ENCODE measurements at regions not wholly inside any gene's neighbourhood (a gene's known extent, or its start where the extent isn't known, plus 50 kb on each side); places are given as distances from the start of the nearest gene placed in this dataset.
A peak's percentile ranks its signal among the peaks of the same experiment; 100 is the strongest.

DNA sequence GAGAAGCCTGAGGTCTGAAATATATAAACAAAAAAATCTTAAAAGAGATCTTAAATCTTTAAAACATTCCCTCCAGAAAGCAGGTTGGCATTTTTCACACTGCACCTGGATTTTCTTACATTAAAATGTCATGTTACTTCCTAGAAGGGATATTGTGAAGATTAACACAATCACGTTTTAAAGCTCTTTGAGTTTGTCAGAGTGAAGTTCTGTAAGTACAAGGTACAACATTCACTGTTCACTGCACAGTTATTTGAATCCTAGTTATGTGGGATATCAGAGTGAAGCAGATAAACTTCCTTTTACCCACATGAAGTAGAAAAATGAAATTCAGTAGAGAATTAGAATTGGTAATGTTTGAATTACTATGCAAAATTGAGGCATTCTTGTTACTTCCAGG, 353.6 kb upstream of the RGMB start:
- DNase-seq (ENCODE audit: low read depth), result no peak
- TF ChIP-seq CTCF (IDR thresholded peaks at IDR 0.05; ENCODE audit: low read length, missing control alignments), result no peak
- no peak overlapping the region for H3K4me3 ChIP-seq (replicated peaks; ENCODE audit: low read depth, low read length)

- no peak overlapping the region for H3K4me3 ChIP-seq (replicated peaks; ENCODE audit: low read depth, low read length)
- no peak for TF ChIP-seq CTCF (IDR thresholded peaks at IDR 0.05; ENCODE audit: low read length, missing control alignments)
- DNase-seq (ENCODE audit: low read depth), result no peak
Measured at GRCh38 chr5:98424681-98425450, 348.6 kb upstream of the RGMB start.

DNA sequence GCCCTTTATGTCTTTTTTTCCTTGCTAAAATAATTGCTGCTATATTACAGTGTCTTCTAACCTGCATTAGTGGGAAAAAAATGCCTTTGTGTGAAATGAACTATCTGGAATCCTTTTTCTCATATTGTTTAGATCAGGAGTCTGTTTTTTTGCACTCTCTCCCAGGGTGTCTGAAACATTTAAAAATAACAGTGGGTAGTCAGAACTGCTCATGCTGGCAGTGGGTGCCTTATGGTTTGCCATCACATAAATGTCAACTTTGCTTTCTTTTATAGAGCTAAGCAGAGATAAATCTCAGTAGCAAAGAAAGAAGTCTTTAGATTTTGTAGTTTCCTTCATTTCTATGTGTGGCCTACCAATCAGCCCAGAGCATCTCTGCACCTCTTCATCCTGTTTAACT, 347.8 kb upstream of the RGMB start:
- no peak overlapping the region for H3K4me3 ChIP-seq (replicated peaks; ENCODE audit: low read depth, low read length)
- no peak for TF ChIP-seq CTCF (IDR thresholded peaks at IDR 0.05; ENCODE audit: low read length, missing control alignments)
- no peak for DNase-seq (ENCODE audit: low read depth)

DNA sequence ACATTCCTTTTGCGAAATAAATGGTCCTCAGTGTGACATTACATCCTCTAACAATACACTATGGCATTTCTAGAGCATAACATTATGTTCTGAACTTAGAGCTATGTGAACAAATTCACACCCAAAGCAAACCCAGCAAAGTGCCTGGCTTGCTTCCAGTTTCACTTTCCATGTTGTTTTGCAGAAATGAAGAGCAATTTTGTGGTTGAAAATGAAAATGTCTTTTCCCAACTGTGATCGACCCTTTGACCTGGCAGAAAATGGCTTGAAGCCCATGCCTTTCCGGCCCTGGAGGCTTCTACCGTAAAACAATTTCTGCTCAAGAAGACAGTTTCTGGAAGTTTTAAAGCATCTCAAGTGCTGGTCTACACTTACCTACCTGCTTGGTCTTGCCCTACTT, 344.7 kb upstream of the RGMB start:
- DNase-seq (ENCODE audit: low read depth), result peak; percentile 76
- no peak overlapping the region for H3K4me3 ChIP-seq (replicated peaks; ENCODE audit: low read depth, low read length)
- no peak for TF ChIP-seq CTCF (IDR thresholded peaks at IDR 0.05; ENCODE audit: low read length, missing control alignments)

DNA sequence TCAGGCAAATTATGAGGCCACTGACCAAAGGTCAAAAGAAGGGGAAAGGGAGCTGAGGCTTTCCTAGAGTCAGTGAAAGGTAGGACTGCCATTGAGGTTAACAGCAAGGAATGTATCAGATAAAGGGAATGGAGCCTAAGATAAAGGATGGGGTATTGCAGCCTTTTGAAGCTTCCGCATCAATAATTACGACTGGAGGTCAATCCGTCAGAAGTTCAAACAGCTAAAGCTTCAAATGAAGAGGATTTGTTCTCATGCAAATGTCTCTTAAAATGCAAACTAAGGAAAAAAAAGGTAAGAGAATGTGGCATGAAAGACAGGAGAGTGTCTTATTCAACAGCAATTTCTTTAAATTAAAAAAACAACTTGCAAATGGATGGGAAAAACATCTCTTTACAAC, 341.1 kb upstream of the RGMB start:
- no peak for DNase-seq (ENCODE audit: low read depth)
- no peak overlapping the region for H3K4me3 ChIP-seq (replicated peaks; ENCODE audit: low read depth, low read length)
- TF ChIP-seq CTCF (IDR thresholded peaks at IDR 0.05; ENCODE audit: low read length, missing control alignments), result no peak

- TF ChIP-seq CTCF (IDR thresholded peaks at IDR 0.05; ENCODE audit: low read length, missing control alignments), result no peak
- no peak for DNase-seq (ENCODE audit: low read depth)
- H3K4me3 ChIP-seq (replicated peaks; ENCODE audit: low read depth, low read length), result no peak overlapping the region
Measured at GRCh38 chr5:98433022-98433421, 340.4 kb upstream of the RGMB start.

DNA sequence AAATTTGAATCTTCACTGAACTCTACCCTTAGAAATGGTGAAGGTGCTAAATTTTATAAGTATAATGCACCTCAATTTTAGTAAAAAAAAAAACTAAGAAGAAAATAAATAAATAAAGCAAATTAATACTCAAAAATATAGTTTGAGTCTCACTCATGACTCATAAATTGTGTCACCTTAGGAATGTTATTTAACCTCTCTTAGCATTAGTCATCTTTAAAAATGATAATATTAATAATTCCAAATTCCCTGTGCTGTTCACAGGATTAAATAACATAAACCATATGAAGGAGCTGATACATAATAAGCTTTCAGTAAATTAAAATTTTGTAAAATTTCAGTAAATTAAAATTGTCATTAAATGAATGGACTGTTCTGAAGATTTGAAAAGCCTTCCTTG, 339.8 kb upstream of the RGMB start:
- peak; percentile 43 for DNase-seq (ENCODE audit: low read depth)
- H3K4me3 ChIP-seq (replicated peaks; ENCODE audit: low read depth, low read length), result no peak overlapping the region
- TF ChIP-seq CTCF (IDR thresholded peaks at IDR 0.05; ENCODE audit: low read length, missing control alignments), result no peak

All from fibroblast of pulmonary artery (primary cell).